Transverse colon (tissue), 4 donors: ENCODE measurements at regions not wholly inside any gene's neighbourhood (a gene's known extent, or its start where the extent isn't known, plus 50 kb on each side); places are given as distances from the start of the nearest gene placed in this dataset.

Experiments used
- DNase-seq: peaks from one replicate; pipeline ENCODE4 v3.0.0-alpha.2; 2019
- H3K27ac ChIP-seq, 4 donors: fragments of 200-600 bp; sonication (generic); 2 replicates each; pipeline ENCODE4 v1.5.1; 2016 to 2018; ENCODE audit warnings: inconsistent platforms in 4 of 4
- H3K27me3 ChIP-seq: fragments of 200-600 bp; sonication (generic); 2 replicates; pipeline ENCODE4 v1.5.1; 2017; ENCODE audit warnings: inconsistent platforms
- H3K36me3 ChIP-seq, 4 donors: fragments of 200-600 bp; sonication (generic); 2 replicates each; pipeline ENCODE4 v1.5.1; 2017 to 2019; ENCODE audit warnings: inconsistent platforms in 4 of 4
- H3K4me1 ChIP-seq, 4 donors: fragments of 200-600 bp; sonication (generic); 2 replicates each; pipeline ENCODE4 v1.5.1; 2017 to 2020; ENCODE audit warnings: inconsistent platforms in 4 of 4
- H3K4me3 ChIP-seq, 4 donors: fragments of 200-600 bp; sonication (generic); 1 replicate in 1 of 4; 2 replicates in 3 of 4; pipeline versions ENCODE4 v1.5.1 to v1.6.1; 2017 to 2019; ENCODE audit warnings: inconsistent platforms in 4 of 4
- H3K9me3 ChIP-seq, 2 donors: fragments of 200-600 bp; sonication (generic); 2 replicates each; pipeline ENCODE4 v1.5.1; 2017 to 2019; ENCODE audit warnings: inconsistent platforms in 2 of 2
- EP300 ChIP-seq: sonication (generic); formaldehyde crosslinking; IDR thresholded peaks from one replicate; pipeline ENCODE4 v1.6.1; 2017; ENCODE audit warnings: antibody characterized with exemption, low read depth
- POLR2A ChIP-seq: fragments of 450-650 bp; IDR thresholded peaks from one replicate; pipeline ENCODE4 v1.6.1; 2016; ENCODE audit warnings: antibody characterized with exemption, mild to moderate bottlenecking, moderate library complexity
- POLR2AphosphoS5 ChIP-seq, 3 donors: sonication (generic); formaldehyde crosslinking; IDR thresholded peaks; one replicate each; pipeline ENCODE4 v1.6.1; 2016; ENCODE audit warnings: antibody characterized with exemption in 3 of 3
- WGBS, 2 donors: methylation state at CpG; one replicate each; pipeline ENCODE4 v1.1.5; 2018; ENCODE audit warnings: low coverage in 1 of 2; 5-methylcytosine and 5-hydroxymethylcytosine counted together
- in situ Hi-C, 4 donors: fragments of 200-750 bp; cut with MboI; loops; one replicate each; pipeline versions ENCODE4 v1.15.0 to v1.15.1; 2017; ENCODE audit warnings: low sequenced_read_pairs in 3 of 4, low pct_ligation_motif_present in 1 of 4, low pct_unique_long_range_greater_than_20kb in 1 of 4
- intact Hi-C: fragments of 100-400 bp; cut with DNase I; formaldehyde crosslinking; loops from one replicate; pipeline ENCODE4 v1.15.1; 2023; ENCODE audit warnings: low total_unique reads
- TF ChIP-seq, protein P1 (sequence below), 5 experiments: fragments of 200-600 bp in 3 of 5; fragments of 450-650 bp in 2 of 5; sonication (generic) in 3 of 5; IDR thresholded peaks; 1 replicate in 2 of 5; 2 replicates in 3 of 5; pipeline ENCODE4 v1.5.1; 2016 to 2017; ENCODE audit warnings: antibody characterized with exemption in 5 of 5, inconsistent platforms in 3 of 5, mild to moderate bottlenecking in 2 of 5, moderate library complexity in 1 of 5

DNA sequence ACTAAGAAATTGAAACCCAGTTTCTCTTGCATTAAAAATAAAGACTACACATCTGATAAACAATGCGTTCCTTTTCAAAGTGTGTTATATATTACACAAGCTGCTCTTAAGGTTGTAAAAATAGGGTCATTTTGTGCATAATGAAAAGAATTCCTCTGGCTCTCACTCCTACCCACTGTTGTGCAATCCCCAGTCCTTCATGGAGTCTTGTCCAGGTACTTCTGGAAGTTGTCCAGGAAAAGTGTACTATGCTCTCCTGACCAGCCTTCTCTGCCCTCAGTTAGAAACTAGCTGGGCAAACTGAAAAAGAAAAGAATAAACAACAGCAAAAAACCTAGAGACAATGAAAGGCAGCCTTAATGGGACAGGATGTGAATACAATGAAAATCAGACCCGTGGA is 345.5 kb upstream of the PAPPA start:
- no peaks in the 10 kb centered on the region for H3K4me1 ChIP-seq
- no peaks in the 10 kb centered on the region for H3K36me3 ChIP-seq
- no peaks in the 10 kb centered on the region for H3K9me3 ChIP-seq
- TF ChIP-seq, protein P1, sequence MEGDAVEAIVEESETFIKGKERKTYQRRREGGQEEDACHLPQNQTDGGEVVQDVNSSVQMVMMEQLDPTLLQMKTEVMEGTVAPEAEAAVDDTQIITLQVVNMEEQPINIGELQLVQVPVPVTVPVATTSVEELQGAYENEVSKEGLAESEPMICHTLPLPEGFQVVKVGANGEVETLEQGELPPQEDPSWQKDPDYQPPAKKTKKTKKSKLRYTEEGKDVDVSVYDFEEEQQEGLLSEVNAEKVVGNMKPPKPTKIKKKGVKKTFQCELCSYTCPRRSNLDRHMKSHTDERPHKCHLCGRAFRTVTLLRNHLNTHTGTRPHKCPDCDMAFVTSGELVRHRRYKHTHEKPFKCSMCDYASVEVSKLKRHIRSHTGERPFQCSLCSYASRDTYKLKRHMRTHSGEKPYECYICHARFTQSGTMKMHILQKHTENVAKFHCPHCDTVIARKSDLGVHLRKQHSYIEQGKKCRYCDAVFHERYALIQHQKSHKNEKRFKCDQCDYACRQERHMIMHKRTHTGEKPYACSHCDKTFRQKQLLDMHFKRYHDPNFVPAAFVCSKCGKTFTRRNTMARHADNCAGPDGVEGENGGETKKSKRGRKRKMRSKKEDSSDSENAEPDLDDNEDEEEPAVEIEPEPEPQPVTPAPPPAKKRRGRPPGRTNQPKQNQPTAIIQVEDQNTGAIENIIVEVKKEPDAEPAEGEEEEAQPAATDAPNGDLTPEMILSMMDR (IDR thresholded peaks at IDR 0.05): no peak
- TF ChIP-seq EP300 (no peak), POLR2A (no peak), POLR2AphosphoS5 (IDR thresholded peaks at IDR 0.05) (no peak)
- H3K4me3 ChIP-seq: no peak overlapping the region
- WGBS, 2 donors: 29 to 42% methylated on average over 2 of the region's 2 CpGs
- in situ Hi-C loops (no loop called here), intact Hi-C loops (no loop called here)
- DNase-seq: no peak
- H3K27ac ChIP-seq: no peak overlapping the region
- H3K27me3 ChIP-seq: no peaks in the 10 kb centered on the region

DNA sequence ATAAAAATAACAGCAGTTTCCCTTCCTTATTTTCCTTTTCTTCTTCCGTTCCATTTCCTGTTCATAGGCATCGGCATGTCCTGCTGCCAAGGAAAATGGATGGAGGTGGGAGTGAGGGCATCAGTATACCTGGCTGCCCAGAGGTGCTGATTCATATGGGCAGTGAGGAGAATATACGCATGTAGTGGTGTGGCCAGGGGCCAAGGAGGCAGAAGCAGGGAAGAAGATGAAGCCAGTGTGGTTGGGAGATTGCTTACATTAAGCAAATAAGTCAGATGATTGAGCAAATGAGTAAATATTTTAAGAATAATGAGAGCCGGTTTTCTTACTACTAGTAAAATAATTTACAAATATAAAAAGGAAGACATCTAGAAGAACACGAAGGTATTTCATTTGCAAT is 344.9 kb upstream of the PAPPA start:
- 58 to 73% methylated on average over 5 of the region's 5 CpGs for WGBS, 2 donors
- in situ Hi-C loops: no loop called here

DNA sequence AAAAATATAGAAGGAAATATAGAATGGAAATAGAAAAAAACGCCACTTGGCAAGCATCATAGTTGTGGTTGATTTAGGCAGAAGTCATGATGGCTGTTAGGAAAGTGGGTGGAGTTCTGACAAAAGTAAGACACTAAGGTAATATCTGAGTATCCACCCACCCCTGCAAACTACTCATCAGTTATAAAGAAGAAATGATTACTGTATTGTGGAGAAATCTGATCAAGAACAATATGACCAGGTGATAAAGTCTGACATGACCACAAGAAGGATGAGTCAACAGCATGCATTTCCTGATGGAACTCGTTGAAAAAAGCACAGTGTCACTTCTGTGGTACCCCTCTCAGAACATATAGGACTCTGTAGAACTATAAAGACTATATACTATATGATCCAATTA is 343.4 kb upstream of the PAPPA start:
- H3K4me3 ChIP-seq: no peak overlapping the region
- intact Hi-C loops (no loop called here), in situ Hi-C loops (no loop called here)
- no peaks in the 10 kb centered on the region for H3K9me3 ChIP-seq
- WGBS, 2 donors: 47 to 50% methylated on average over 2 of the region's 2 CpGs
- H3K27me3 ChIP-seq: no peaks in the 10 kb centered on the region
- TF ChIP-seq EP300: no peak
- no peak for TF ChIP-seq POLR2AphosphoS5 (IDR thresholded peaks at IDR 0.05)
- TF ChIP-seq, protein P1 (IDR thresholded peaks at IDR 0.05): no peak
- no peaks in the 10 kb centered on the region for H3K4me1 ChIP-seq
- H3K36me3 ChIP-seq: no peaks in the 10 kb centered on the region
- DNase-seq: no peak
- H3K27ac ChIP-seq: no peak overlapping the region

More for the DNA sequence above, 344.9 kb upstream of the PAPPA start:
- H3K36me3 ChIP-seq: no peaks in the 10 kb centered on the region
- no peaks in the 10 kb centered on the region for H3K4me1 ChIP-seq
- no peak overlapping the region for H3K27ac ChIP-seq
- no peak for DNase-seq
- intact Hi-C loops: no loop called here
- no peak for TF ChIP-seq EP300
- TF ChIP-seq, protein P1 (IDR thresholded peaks at IDR 0.05): no peak
- H3K4me3 ChIP-seq: no peak overlapping the region
- no peaks in the 10 kb centered on the region for H3K9me3 ChIP-seq
- no peaks in the 10 kb centered on the region for H3K27me3 ChIP-seq

DNA sequence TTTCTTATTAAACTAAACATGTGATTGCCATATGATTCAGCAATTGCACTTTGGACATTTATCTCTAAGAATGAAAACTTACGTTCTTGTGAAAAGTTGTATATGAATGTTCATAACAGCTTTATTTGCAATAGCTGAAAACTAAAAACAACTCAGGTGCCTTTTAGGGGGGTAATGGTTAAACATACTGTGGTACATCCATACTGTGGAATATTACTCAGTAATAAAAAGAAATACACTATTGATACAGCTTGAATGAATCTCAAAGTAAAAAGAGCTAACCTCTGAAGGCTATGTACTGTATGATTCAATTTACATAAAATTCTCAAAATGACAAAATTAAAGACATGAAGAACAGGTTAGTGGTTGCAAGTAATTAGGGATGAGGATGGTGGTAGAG is 339.5 kb upstream of the PAPPA start:
- in situ Hi-C loops (no loop called here), intact Hi-C loops (no loop called here)
- Histone ChIP-seq H3K4me3 (no peak overlapping the region), H3K9me3 (no peaks in the 10 kb centered on the region), H3K36me3 (no peaks in the 10 kb centered on the region), H3K4me1 (no peaks in the 10 kb centered on the region), H3K27ac (no peak overlapping the region), H3K27me3 (no peaks in the 10 kb centered on the region)
- DNase-seq: no peak
- WGBS, 2 donors: 76 to 79% methylated on average over 1 of the region's 1 CpG
- TF ChIP-seq, protein P1 (IDR thresholded peaks at IDR 0.05): no peak
- TF ChIP-seq EP300: no peak
- no peak for TF ChIP-seq POLR2AphosphoS5 (IDR thresholded peaks at IDR 0.05)
- TF ChIP-seq POLR2A: no peak
